CD14-positive monocyte (primary cell): ENCODE measurements at regions not wholly inside any gene's neighbourhood (a gene's known extent, or its start where the extent isn't known, plus 50 kb on each side); places are given as distances from the start of the nearest gene placed in this dataset.

ENCODE experiments used
- DNase-seq, 3 donors: peaks; one replicate each; pipeline ENCODE4 v3.0.0-alpha.2; 2011 to 2022
- H2AFZ ChIP-seq: 2 replicates; pipeline ENCODE4 v1.6.0; 2012; ENCODE audit warnings: mild to moderate bottlenecking, low read depth, low read length, inconsistent platforms; ENCODE audit not compliant: insufficient read depth, poor library complexity, severe bottlenecking
- H3K27ac ChIP-seq, 2 donors: 1 replicate in 1 of 2; 2 replicates in 1 of 2; pipeline ENCODE4 v1.5.1; 2012 to 2013; ENCODE audit warnings: low read length in 2 of 2, control low read depth in 1 of 2, inconsistent platforms in 1 of 2, low read depth in 1 of 2, mild to moderate bottlenecking in 1 of 2
- H3K27me3 ChIP-seq, 2 donors: one replicate each; pipeline versions ENCODE4 v1.6.0 to v1.6.1; 2011 to 2013; ENCODE audit warnings: low read length in 2 of 2; ENCODE audit not compliant: control insufficient read depth in 2 of 2, insufficient read depth in 2 of 2
- H3K36me3 ChIP-seq, 2 donors: replicated peaks in 1 of 2; 1 replicate in 1 of 2; 2 replicates in 1 of 2; pipeline versions ENCODE4 v1.5.1 to v1.6.1; 2012 to 2013; ENCODE audit warnings: low read length in 2 of 2, control low read depth in 1 of 2, inconsistent platforms in 1 of 2, mild to moderate bottlenecking in 1 of 2; ENCODE audit not compliant: insufficient read depth in 2 of 2, control insufficient read depth in 1 of 2
- H3K4me1 ChIP-seq, 2 donors: 1 replicate in 1 of 2; 2 replicates in 1 of 2; pipeline versions ENCODE4 v1.5.1 to v1.6.1; 2012 to 2013; ENCODE audit warnings: low read length in 2 of 2, control low read depth in 1 of 2, inconsistent platforms in 1 of 2, mild to moderate bottlenecking in 1 of 2, moderate library complexity in 1 of 2; ENCODE audit not compliant: insufficient read depth in 2 of 2, control insufficient read depth in 1 of 2
- H3K4me2 ChIP-seq: replicated peaks from 2 replicates; pipeline ENCODE3; 2012; ENCODE audit warnings: low read length, moderate library complexity, mild to moderate bottlenecking; ENCODE audit not compliant: poor library complexity, severe bottlenecking; ENCODE audit errors: extremely low read depth
- H3K4me3 ChIP-seq, 3 experiments: fragments of 200-600 bp in 1 of 3; sonication (generic) in 1 of 3; replicated peaks in 1 of 3; 1 replicate in 2 of 3; 2 replicates in 1 of 3; pipeline ENCODE4 v1.5.1; 2011 to 2013; ENCODE audit warnings: low read length in 3 of 3, mild to moderate bottlenecking in 3 of 3, control low read depth in 2 of 3, low read depth in 2 of 3, inconsistent platforms in 1 of 3, moderate library complexity in 1 of 3
- H3K79me2 ChIP-seq: 2 replicates; pipeline ENCODE4 v1.6.0; 2012; ENCODE audit warnings: mild to moderate bottlenecking, control low read depth, inconsistent platforms, low read length, moderate library complexity; ENCODE audit not compliant: insufficient read depth
- H3K9ac ChIP-seq: 2 replicates; pipeline ENCODE4 v1.6.0; 2017; ENCODE audit warnings: low read length, mild to moderate bottlenecking; ENCODE audit not compliant: insufficient read depth, poor library complexity, severe bottlenecking
- H3K9me3 ChIP-seq, 2 donors: replicated peaks in 1 of 2; 1 replicate in 1 of 2; 2 replicates in 1 of 2; pipeline versions ENCODE4 v1.5.1 to v1.6.1; 2012 to 2013; ENCODE audit warnings: low read length in 2 of 2, control low read depth in 1 of 2; ENCODE audit not compliant: control insufficient read depth in 1 of 2, insufficient read depth in 1 of 2
- H4K20me1 ChIP-seq: 2 replicates; pipeline ENCODE4 v1.6.0; 2012; ENCODE audit warnings: mild to moderate bottlenecking, low read length, control low read depth, moderate library complexity; ENCODE audit not compliant: insufficient read depth
- H3K27ac Mint-ChIP-seq, 7 donors: one replicate each; pipeline ENCODE4 v1.8.0; 2020; ENCODE audit warnings: mild to moderate bottlenecking in 7 of 7, mixed read lengths in 7 of 7, moderate library complexity in 6 of 7, inconsistent platforms in 2 of 7
- H3K27me3 Mint-ChIP-seq, 3 donors: one replicate each; pipeline ENCODE4 v1.8.0; 2021 to 2022; ENCODE audit warnings: low read depth in 3 of 3, mild to moderate bottlenecking in 3 of 3, mixed read lengths in 3 of 3, moderate library complexity in 3 of 3, inconsistent platforms in 1 of 3
- H3K36me3 Mint-ChIP-seq, 2 donors: one replicate each; pipeline ENCODE4 v1.8.0; 2020; ENCODE audit warnings: mixed read lengths in 2 of 2, inconsistent platforms in 1 of 2, mild to moderate bottlenecking in 1 of 2
- H3K4me1 Mint-ChIP-seq: one replicate; pipeline ENCODE4 v1.8.0; 2020; ENCODE audit warnings: mild to moderate bottlenecking, mixed read lengths
- H3K4me3 Mint-ChIP-seq, 2 donors: one replicate each; pipeline ENCODE4 v1.8.0; 2020; ENCODE audit warnings: mild to moderate bottlenecking in 2 of 2, mixed read lengths in 2 of 2, moderate library complexity in 1 of 2
- H3K9me3 Mint-ChIP-seq, 7 donors: one replicate each; pipeline ENCODE4 v1.8.0; 2020 to 2022; ENCODE audit warnings: mixed read lengths in 7 of 7, mild to moderate bottlenecking in 6 of 7, moderate library complexity in 6 of 7, inconsistent platforms in 2 of 7
- CTCF ChIP-seq: fragments of 200-600 bp; IDR thresholded peaks from one replicate; pipeline ENCODE4 v1.8.0; 2022; ENCODE audit warnings: antibody characterized with exemption, mild to moderate bottlenecking
- WGBS: methylation state at CpG from one replicate; pipeline ENCODE4 v1.1.5; 2013; ENCODE audit warnings: missing lambda C conversion rate; ENCODE audit not compliant: insufficient coverage; 5-methylcytosine and 5-hydroxymethylcytosine counted together
- intact Hi-C, 2 donors: fragments of 100-400 bp; cut with micrococcal nuclease; formaldehyde crosslinking; loops; one replicate each; pipeline versions ENCODE4 v1.15.0 to v1.15.1; 2023

DNA sequence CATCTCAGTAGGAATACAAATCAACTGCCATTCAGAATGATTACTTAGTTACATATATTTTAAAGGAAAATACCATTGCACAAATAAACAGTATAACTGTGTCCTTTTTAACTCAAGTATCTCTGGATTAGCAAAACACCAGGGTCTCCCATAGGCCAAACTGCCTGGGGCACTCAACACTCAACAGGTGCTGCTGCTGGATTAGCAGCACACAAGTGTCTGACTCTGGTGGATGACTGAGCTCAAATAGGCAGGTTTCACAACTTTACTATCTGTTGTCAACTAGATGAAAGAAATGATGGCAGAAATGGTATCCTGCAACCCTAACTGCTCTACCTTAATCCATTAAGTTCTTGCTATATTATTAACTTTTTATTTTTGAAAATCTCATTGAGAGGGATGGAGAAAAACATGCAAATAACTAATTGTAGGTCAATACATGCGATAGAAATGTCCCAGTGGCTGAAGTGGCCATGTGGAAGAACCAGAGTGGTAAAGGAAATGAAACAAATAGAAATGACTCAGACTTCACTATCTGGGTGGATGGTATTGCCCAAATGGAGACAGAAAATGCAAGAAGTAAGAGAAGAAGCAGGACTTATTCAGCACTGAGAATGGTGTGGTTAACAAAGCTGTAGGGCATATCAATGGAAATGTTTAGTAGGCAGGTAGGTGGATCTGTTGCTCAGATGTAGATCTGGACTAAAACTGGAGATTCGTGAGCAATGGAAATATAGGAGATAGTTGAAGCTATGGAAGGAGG, 90.8 kb upstream of the CCDC190 start:
- H3K36me3 Mint-ChIP-seq = no peaks in the 10 kb centered on the region
- H3K4me3 Mint-ChIP-seq = peak overlapping the region in 1 of 2 donors; percentile 16
- no peak overlapping the region for H2AFZ ChIP-seq
- H3K27ac ChIP-seq = no peak overlapping the region
- intact Hi-C loops = no loop called here
- H3K79me2 ChIP-seq = no peaks in the 10 kb centered on the region
- no peaks in the 10 kb centered on the region for H3K9me3 ChIP-seq
- H3K36me3 ChIP-seq = no peaks in the 10 kb centered on the region
- no peak overlapping the region for H3K4me3 ChIP-seq
- H3K9ac ChIP-seq = no peak overlapping the region
- H3K27me3 Mint-ChIP-seq = peaks cover 0 to 11% (median 10%) of the 10 kb centered on the region in 3 donors
- H3K4me1 Mint-ChIP-seq = peaks cover 4% of the 10 kb centered on the region
- DNase-seq = no peak
- H3K9me3 Mint-ChIP-seq = peaks cover 0 to 3% (median 2%) of the 10 kb centered on the region in 7 donors
- WGBS = 93% methylated on average over 1 of the region's 2 CpGs
- no peaks in the 10 kb centered on the region for H4K20me1 ChIP-seq
- peaks cover 0 to 3% of the 10 kb centered on the region in 2 donors for H3K27me3 ChIP-seq
- H3K27ac Mint-ChIP-seq = no peak overlapping the region
- no peak for TF ChIP-seq CTCF
- H3K4me2 ChIP-seq = no peak overlapping the region
- H3K4me1 ChIP-seq = no peaks in the 10 kb centered on the region

DNA sequence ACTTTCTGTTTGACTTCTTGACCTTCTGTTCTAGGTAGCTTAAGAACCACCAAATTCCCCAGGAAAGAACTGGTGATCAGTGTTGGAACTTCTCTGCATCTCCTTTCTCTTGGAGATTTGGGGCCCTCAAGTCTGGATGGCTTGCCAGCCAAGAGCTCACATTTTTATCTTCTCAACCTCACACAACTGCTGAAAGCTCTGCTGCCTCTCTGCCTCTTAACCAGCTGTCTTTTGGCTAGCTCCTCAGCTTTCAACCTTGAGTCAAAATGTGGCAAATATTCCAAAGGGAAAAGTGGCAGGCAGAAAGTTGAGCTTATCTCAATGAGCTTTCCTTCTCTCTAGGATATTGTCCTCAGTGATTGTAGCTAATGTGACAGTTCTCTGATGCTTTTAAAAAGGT, 89.2 kb upstream of the CCDC190 start:
- H2AFZ ChIP-seq = no peak overlapping the region
- H4K20me1 ChIP-seq = no peaks in the 10 kb centered on the region
- H3K9ac ChIP-seq = no peak overlapping the region
- no peak overlapping the region for H3K4me3 ChIP-seq
- DNase-seq = no peak
- H3K4me2 ChIP-seq = no peak overlapping the region
- no peak overlapping the region for H3K27ac ChIP-seq
- no peaks in the 10 kb centered on the region for H3K4me1 ChIP-seq
- Mint-ChIP-seq H3K27me3 (peaks cover 0 to 11% (median 11%) of the 10 kb centered on the region in 3 donors), H3K4me1 (peaks cover 4% of the 10 kb centered on the region), H3K36me3 (no peaks in the 10 kb centered on the region), H3K27ac (no peak overlapping the region), H3K9me3 (peaks cover 0 to 3% (median 2%) of the 10 kb centered on the region in 7 donors), H3K4me3 (no peak overlapping the region)
- peaks cover 0 to 8% of the 10 kb centered on the region in 2 donors for H3K27me3 ChIP-seq
- intact Hi-C loops = no loop called here
- no peaks in the 10 kb centered on the region for H3K9me3 ChIP-seq
- no peaks in the 10 kb centered on the region for H3K79me2 ChIP-seq
- no peaks in the 10 kb centered on the region for H3K36me3 ChIP-seq
- TF ChIP-seq CTCF = no peak
